GM06990 (cell line): ENCODE measurements at regions not wholly inside any gene's neighbourhood (a gene's known extent, or its start where the extent isn't known, plus 50 kb on each side); places are given as distances from the start of the nearest gene placed in this dataset.
"Not testable (repeated sequence)": the region's sequence is repeated elsewhere in the genome, so short reads cannot be mapped to it uniquely, and the experiment has no call there.

Experiments
- DNase-seq: peaks from one replicate; pipeline ENCODE4 v3.0.0-alpha.2; 2011; ENCODE audit not compliant: insufficient read length; ENCODE audit errors: extremely low read depth
- H3K27me3 ChIP-seq: replicated peaks from 2 replicates; pipeline ENCODE4 v1.6.0; 2011; ENCODE audit warnings: low read length; ENCODE audit not compliant: control insufficient read depth, insufficient read depth
- H3K36me3 ChIP-seq: 2 replicates; pipeline ENCODE4 v1.5.1; 2011; ENCODE audit warnings: low read length; ENCODE audit not compliant: control insufficient read depth, insufficient read depth
- H3K4me3 ChIP-seq: replicated peaks from 2 replicates; pipeline ENCODE4 v1.5.1; 2011; ENCODE audit warnings: low read depth, mild to moderate bottlenecking, control low read depth, low read length
- TF ChIP-seq, protein P1 (sequence below): IDR thresholded peaks from 2 replicates; pipeline ENCODE4 v1.5.1; 2011; ENCODE audit warnings: low read length, control low read depth, mild to moderate bottlenecking, inconsistent platforms; ENCODE audit not compliant: insufficient read depth, poor library complexity, severe bottlenecking

DNA sequence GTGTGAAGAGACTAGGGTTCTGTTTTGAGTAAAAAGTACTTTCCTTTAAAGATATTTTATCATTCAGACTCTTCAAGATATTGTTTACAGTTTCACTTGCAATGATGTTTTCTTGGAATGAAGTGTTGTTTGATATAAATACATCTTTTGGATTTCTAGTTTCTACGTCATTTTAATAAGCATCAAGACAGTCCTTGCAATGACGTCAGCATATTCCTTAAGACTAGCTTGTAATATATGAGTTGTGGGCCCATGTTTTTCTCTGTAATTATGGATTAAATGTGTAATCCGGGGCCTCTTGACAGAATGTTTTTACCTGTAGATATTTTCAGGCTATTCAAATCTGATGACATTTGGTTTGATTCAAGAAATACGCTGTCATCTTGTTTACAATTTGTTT, 66.1 kb downstream of the RBMX2 start:
- Histone ChIP-seq H3K4me3 (no peak overlapping the region), H3K27me3 (no peaks in the 10 kb centered on the region), H3K36me3 (no peaks in the 10 kb centered on the region)
- TF ChIP-seq, protein P1, sequence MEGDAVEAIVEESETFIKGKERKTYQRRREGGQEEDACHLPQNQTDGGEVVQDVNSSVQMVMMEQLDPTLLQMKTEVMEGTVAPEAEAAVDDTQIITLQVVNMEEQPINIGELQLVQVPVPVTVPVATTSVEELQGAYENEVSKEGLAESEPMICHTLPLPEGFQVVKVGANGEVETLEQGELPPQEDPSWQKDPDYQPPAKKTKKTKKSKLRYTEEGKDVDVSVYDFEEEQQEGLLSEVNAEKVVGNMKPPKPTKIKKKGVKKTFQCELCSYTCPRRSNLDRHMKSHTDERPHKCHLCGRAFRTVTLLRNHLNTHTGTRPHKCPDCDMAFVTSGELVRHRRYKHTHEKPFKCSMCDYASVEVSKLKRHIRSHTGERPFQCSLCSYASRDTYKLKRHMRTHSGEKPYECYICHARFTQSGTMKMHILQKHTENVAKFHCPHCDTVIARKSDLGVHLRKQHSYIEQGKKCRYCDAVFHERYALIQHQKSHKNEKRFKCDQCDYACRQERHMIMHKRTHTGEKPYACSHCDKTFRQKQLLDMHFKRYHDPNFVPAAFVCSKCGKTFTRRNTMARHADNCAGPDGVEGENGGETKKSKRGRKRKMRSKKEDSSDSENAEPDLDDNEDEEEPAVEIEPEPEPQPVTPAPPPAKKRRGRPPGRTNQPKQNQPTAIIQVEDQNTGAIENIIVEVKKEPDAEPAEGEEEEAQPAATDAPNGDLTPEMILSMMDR = no peak
- DNase-seq = no peak

DNA sequence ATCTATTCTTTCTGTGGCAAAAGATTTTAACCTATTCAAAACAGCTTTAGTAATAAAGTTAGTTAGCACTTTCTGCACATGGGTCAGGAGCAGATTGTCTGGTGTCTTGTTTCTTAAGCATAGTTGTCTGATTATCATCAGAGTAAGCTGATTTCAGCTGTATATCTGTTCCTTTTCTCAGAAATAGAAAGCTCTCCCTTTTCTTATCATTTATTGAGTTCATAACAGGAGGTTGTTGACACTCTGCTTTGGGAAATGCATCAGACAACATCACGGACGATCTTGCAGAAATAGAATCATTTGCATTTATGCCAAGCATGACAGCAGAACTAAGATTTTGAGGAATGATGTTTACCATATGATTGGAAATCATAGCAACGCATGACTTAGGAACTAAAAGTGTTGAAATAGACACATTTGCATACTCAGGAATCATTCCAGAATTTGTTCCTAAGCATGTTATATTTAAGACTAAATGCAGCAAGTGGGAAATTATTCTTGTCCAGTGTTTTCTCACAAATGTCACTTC, 66.7 kb downstream of the RBMX2 start:
- Histone ChIP-seq H3K4me3 (no peak overlapping the region), H3K36me3 (no peaks in the 10 kb centered on the region), H3K27me3 (no peaks in the 10 kb centered on the region)
- no peak for DNase-seq
- TF ChIP-seq, protein P1 = no peak

DNA sequence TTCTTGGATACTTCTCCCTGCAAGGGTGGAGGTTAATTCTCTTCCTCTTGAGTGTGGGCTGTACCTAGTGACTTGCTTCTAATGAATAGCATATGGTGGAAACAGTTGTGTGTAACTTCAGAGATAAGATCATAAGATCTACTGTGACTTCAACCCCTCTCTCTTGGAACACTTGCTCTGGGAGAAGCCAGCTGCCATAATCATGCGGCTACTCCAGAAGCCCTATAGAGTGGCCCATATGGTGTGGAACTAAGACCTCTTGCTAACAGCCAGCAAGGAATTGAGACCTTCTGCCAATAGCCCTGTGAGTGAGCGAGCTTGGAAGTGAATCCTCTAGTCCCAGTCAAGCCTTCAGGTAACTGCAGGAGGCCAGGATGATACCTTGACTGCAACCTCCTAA, 81.1 kb downstream of the RBMX2 start:
- TF ChIP-seq, protein P1 = no peak
- DNase-seq = no peak

DNA sequence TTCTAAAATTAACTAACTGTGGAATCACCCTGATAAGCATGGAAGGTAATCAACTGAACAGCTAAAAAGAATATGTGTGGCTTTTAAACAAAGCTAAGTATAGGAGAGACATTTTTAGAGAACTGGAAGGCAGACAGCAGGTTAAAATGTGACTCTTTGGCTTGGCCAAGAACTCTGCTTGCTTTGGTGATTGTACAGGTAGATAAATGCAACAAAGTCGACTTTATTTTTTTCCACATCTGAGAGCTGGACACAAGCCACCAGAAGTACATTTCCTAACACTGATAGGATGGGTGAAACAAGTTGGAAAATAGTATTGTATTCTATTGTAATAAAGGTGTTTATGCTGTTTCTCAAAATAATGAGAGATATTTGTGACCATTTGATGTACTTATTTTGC, 84.1 kb downstream of the RBMX2 start:
- TF ChIP-seq, protein P1 = no peak

More for the DNA sequence above, 81.1 kb downstream of the RBMX2 start:
- no peaks in the 10 kb centered on the region for H3K36me3 ChIP-seq
- no peak overlapping the region for H3K4me3 ChIP-seq
- no peaks in the 10 kb centered on the region for H3K27me3 ChIP-seq

DNA sequence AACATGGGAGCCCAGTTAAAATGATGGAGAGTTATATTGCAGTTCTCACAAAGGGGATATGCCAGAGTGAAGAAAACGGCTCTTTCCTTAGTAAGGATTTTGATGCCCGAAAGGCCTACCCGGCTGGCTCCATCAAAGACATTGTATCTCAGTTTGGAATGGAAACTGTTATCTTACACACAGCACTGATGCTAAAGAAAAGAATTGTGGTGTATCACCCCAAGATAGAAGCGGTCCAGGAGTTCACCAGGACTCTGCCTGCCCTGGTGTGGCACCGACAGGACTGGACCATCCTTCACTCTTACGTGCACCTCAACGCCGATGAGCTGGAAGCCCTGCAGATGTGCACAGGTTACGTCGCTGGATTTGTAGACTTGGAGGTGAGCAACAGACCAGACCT, 93.7 kb downstream of the RBMX2 start:
- H3K27me3 ChIP-seq, H3K36me3 ChIP-seq, H3K4me3 ChIP-seq, DNase-seq: not testable (repeated sequence)

More for the DNA sequence above, 84.1 kb downstream of the RBMX2 start:
- no peak overlapping the region for H3K4me3 ChIP-seq
- H3K27me3 ChIP-seq = no peaks in the 10 kb centered on the region
- no peak for DNase-seq
- H3K36me3 ChIP-seq = no peaks in the 10 kb centered on the region

DNA sequence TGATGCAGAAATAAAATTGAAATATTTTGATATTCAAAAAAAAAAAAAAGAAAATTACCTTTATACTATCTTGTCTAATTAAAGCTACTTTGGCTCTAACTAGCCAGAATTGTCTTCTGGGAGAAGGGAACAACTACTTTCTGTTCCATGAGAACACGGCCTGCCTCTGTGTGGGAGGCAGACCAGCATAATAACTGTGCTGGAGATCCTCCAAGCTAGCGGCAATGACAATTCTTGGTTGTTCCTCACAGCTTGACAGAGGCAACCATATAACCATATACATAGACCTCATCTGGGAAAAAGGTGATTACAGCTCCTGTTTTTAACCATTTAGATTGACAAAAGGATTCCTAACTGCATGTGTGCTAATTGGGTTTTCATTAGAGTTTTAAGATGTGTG, 95.7 kb downstream of the RBMX2 start:
- H3K27me3 ChIP-seq = no peaks in the 10 kb centered on the region
- no peaks in the 10 kb centered on the region for H3K36me3 ChIP-seq
- TF ChIP-seq, protein P1 = no peak
- no peak for DNase-seq
- H3K4me3 ChIP-seq = no peak overlapping the region
